Testis (tissue), 2 donors: ENCODE measurements at regions not wholly inside any gene's neighbourhood (a gene's known extent, or its start where the extent isn't known, plus 50 kb on each side); places are given as distances from the start of the nearest gene placed in this dataset.

Source experiments
- CTCF ChIP-seq, 3 experiments: fragments of 450-650 bp in 2 of 3; fragments of 200-600 bp in 1 of 3; sonication (generic) in 1 of 3; IDR thresholded peaks; one replicate each; pipeline ENCODE4 v1.5.1; 2016 to 2019; ENCODE audit warnings: antibody characterized with exemption in 3 of 3, mild to moderate bottlenecking in 2 of 3, moderate library complexity in 1 of 3
- POLR2A ChIP-seq: fragments of 450-650 bp; IDR thresholded peaks from one replicate; pipeline ENCODE4 v1.6.1; 2017; ENCODE audit warnings: antibody characterized with exemption, mild to moderate bottlenecking, moderate library complexity

DNA sequence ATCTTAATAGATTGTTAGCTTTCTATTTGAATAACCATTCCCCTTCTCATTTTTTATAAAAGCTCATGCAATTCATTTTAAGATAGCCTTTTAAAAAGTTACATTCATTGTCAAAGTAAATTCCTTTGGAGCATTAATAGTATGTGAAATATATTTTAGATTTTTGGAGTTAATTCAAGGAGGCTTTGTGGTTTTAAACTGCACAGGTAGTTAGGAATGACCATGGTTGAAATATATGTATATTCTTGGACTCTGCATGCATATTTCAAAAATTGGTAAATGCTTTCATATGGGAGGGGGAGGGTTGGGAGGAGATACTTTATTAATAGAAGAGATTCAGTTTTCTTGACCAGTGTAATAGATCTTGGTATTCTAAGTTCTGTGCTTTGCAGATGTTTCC lies 244.4 kb upstream of the C2CD4B start:
- TF ChIP-seq CTCF (IDR thresholded peaks at IDR 0.05) (no peak), POLR2A (no peak)
